GM12878 (cell line): ENCODE measurements at regions not wholly inside any gene's neighbourhood (a gene's known extent, or its start where the extent isn't known, plus 50 kb on each side); places are given as distances from the start of the nearest gene placed in this dataset.

ENCODE experiments used
- ATAC-seq: fragments of 200-7000 bp; cut with Tn5 transposase; 3 replicates; pipeline ENCODE4 v1.9.1; 2020; ENCODE audit warnings: mild to moderate bottlenecking, moderate library complexity
- BruUV-seq: library from RNA; stranded (reverse); fragments of 400-500 nt; replicated peaks from 2 replicates; lab custom pipeline; 2021; lab: Mats Ljungman, UMichigan
- CTCF ChIA-PET: fragments of 300-600 bp; sonication (Branson Sonifier 250); formaldehyde crosslinking; extraction: SDS; loops from one replicate; lab custom pipeline; 2021; ENCODE audit warnings: inconsistent platforms; lab: Yijun Ruan, JAX
- POLR2A ChIA-PET: fragments of 350-600 bp; formaldehyde crosslinking; extraction: SDS; loops from one replicate; lab custom pipeline; 2021; ENCODE audit warnings: inconsistent platforms; lab: Charles Lee
- RAD21 ChIA-PET: fragments of 300-600 bp; sonication (Branson Sonifier 250); formaldehyde crosslinking; loops from one replicate; lab custom pipeline; 2023; ENCODE audit warnings: antibody characterized with exemption; ENCODE audit not compliant: unreplicated experiment; lab: Charles Lee
- SMC1A ChIA-PET: fragments of 300-600 bp; sonication (Branson Sonifier 250); formaldehyde crosslinking; loops from one replicate; lab custom pipeline; 2023; ENCODE audit not compliant: unreplicated experiment, uncharacterized antibody; lab: Charles Lee
- DNase-seq: peaks from one replicate; pipeline ENCODE4 v3.0.0-alpha.2; 2011; ENCODE audit warnings: low read depth, low spot score
- FAIRE-seq: peaks from 3 replicates; lab custom pipeline; 2011; peaks lifted over from hg19 to GRCh38; lab: Jason Lieb, UNC
- H2AFZ ChIP-seq: 2 replicates; pipeline ENCODE4 v1.6.0; 2011; ENCODE audit warnings: low read depth, low read length, control low read depth; ENCODE audit not compliant: control insufficient read depth
- H3K27ac ChIP-seq: 2 replicates; pipeline ENCODE4 v1.5.1; 2011; ENCODE audit warnings: control low read depth; ENCODE audit not compliant: control insufficient read depth, insufficient read depth
- H3K27me3 ChIP-seq, 2 experiments: replicated peaks in 1 of 2; 2 replicates each; pipeline versions ENCODE4 v1.6.0 to v1.6.1; 2011; ENCODE audit warnings: low read length in 1 of 2; ENCODE audit not compliant: control insufficient read depth in 2 of 2, insufficient read depth in 2 of 2
- H3K36me3 ChIP-seq, 2 experiments: 2 replicates each; pipeline ENCODE4 v1.5.1; 2011; ENCODE audit warnings: low read length in 1 of 2; ENCODE audit not compliant: control insufficient read depth in 2 of 2, insufficient read depth in 2 of 2
- H3K4me1 ChIP-seq: 2 replicates; pipeline ENCODE4 v1.6.1; 2011; ENCODE audit warnings: mild to moderate bottlenecking, low read length, moderate library complexity, mixed read lengths; ENCODE audit not compliant: control insufficient read depth, insufficient read depth
- H3K4me2 ChIP-seq: 2 replicates; pipeline ENCODE4 v1.6.0; 2011; ENCODE audit warnings: control low read depth; ENCODE audit not compliant: control insufficient read depth, insufficient read depth
- H3K4me3 ChIP-seq: fragments of 200-600 bp; sonication (generic); 2 replicates; pipeline ENCODE4 v1.5.1; 2016
- H3K79me2 ChIP-seq: 2 replicates; pipeline ENCODE4 v1.6.0; 2011; ENCODE audit warnings: low read length; ENCODE audit not compliant: control insufficient read depth, insufficient read depth
- H3K9ac ChIP-seq: 2 replicates; pipeline ENCODE4 v1.8.0; 2011; ENCODE audit warnings: low read length, control low read depth, mixed read lengths; ENCODE audit not compliant: control insufficient read depth, insufficient read depth
- H3K9me3 ChIP-seq: replicated peaks from 3 replicates; pipeline ENCODE4 v1.5.1; 2011; ENCODE audit warnings: mild to moderate bottlenecking, low read length; ENCODE audit not compliant: control insufficient read depth, insufficient read depth
- H4K20me1 ChIP-seq: 2 replicates; pipeline ENCODE4 v1.6.0; 2011; ENCODE audit not compliant: control insufficient read depth, insufficient read depth
- ATF2 ChIP-seq: IDR thresholded peaks from 2 replicates; pipeline ENCODE4 v1.6.1; 2012; ENCODE audit warnings: low read length, inconsistent platforms
- BRCA1 ChIP-seq: IDR thresholded peaks from 2 replicates; pipeline ENCODE4 v1.6.1; 2011; ENCODE audit warnings: low read depth, low read length, improper control_type of control experiment
- DPF2 ChIP-seq: fragments of 450-650 bp; IDR thresholded peaks from 2 replicates; pipeline ENCODE4 v1.6.1; 2017; ENCODE audit warnings: mild to moderate bottlenecking
- FOS ChIP-seq: IDR thresholded peaks from 3 replicates; pipeline ENCODE4 v1.6.1; 2011; ENCODE audit warnings: borderline replicate concordance; ENCODE audit not compliant: insufficient read length; ENCODE audit errors: extremely low read depth
- HDAC6 ChIP-seq: fragments of 200-600 bp; sonication (generic); IDR thresholded peaks from one replicate; pipeline ENCODE4 v1.8.0; 2017; ENCODE audit warnings: antibody characterized with exemption; ENCODE audit not compliant: unreplicated experiment
- IRF5 ChIP-seq: fragments of 450-650 bp; IDR thresholded peaks from 2 replicates; pipeline ENCODE4 v1.6.1; 2017; ENCODE audit warnings: borderline replicate concordance
- MYC ChIP-seq: IDR thresholded peaks from 2 replicates; pipeline ENCODE4 v1.6.1; 2011; ENCODE audit warnings: mild to moderate bottlenecking, low read length, moderate library complexity, inconsistent platforms; ENCODE audit not compliant: insufficient read depth, insufficient replicate concordance, insufficient read length, severe bottlenecking
- NFXL1 ChIP-seq: fragments of 450-650 bp; IDR thresholded peaks from 2 replicates; pipeline ENCODE4 v1.6.1; 2017; ENCODE audit warnings: antibody characterized with exemption, mild to moderate bottlenecking, borderline replicate concordance
- RELB ChIP-seq: fragments of 450-650 bp; IDR thresholded peaks from 2 replicates; pipeline ENCODE4 v1.6.1; 2017; ENCODE audit warnings: low read depth, mild to moderate bottlenecking, moderate library complexity
- SMAD5 ChIP-seq: IDR thresholded peaks from 2 replicates; pipeline ENCODE4 v1.6.1; 2016; ENCODE audit warnings: antibody characterized with exemption, low read depth
- WRNIP1 ChIP-seq: IDR thresholded peaks from 2 replicates; pipeline ENCODE4 v1.6.1; 2011; ENCODE audit warnings: low read depth, low read length, improper control_type of control experiment, borderline replicate concordance
- ZNF217 ChIP-seq: fragments of 450-650 bp; IDR thresholded peaks from 2 replicates; pipeline ENCODE4 v1.6.1; 2017; ENCODE audit warnings: antibody characterized with exemption, mild to moderate bottlenecking
- ZNF274 ChIP-seq: IDR thresholded peaks from one replicate; pipeline ENCODE4 v1.8.0; 2011; ENCODE audit not compliant: insufficient read length, insufficient read depth
- ZNF687 ChIP-seq: fragments of 450-650 bp; IDR thresholded peaks from 2 replicates; pipeline ENCODE4 v1.6.1; 2017; ENCODE audit warnings: mild to moderate bottlenecking, moderate library complexity
- in situ Hi-C: fragments of 300-500 bp; cut with MboI; formaldehyde crosslinking; loops from 9 replicates; pipeline ENCODE4 v1.14.3; 2018; ENCODE audit warnings: mixed read lengths
- intact Hi-C: fragments of 100-400 bp; cut with micrococcal nuclease; formaldehyde crosslinking; loops from one replicate; pipeline ENCODE4 v1.14.2; 2022; ENCODE audit not compliant: unreplicated experiment

GRCh38 chr6:155943635-155944034 is 488.0 kb upstream of the NOX3 start (continued):
- no peak for TF ChIP-seq IRF5
- TF ChIP-seq HDAC6: no peak
- no peak for TF ChIP-seq WRNIP1
- TF ChIP-seq DPF2: no peak
- TF ChIP-seq SMAD5: no peak
- no peak for TF ChIP-seq ZNF217
- TF ChIP-seq ZNF274: no peak
- TF ChIP-seq MYC: no peak

GRCh38 chr6:155939253-155939652 is 483.6 kb upstream of the NOX3 start:
- intact Hi-C loops: no loop called here
- SMC1A ChIA-PET: no interaction called here
- FAIRE-seq: no peak
- H3K4me3 ChIP-seq: no peak overlapping the region
- no peak for DNase-seq
- H3K27me3 ChIP-seq: no peaks in the 10 kb centered on the region
- no peaks in the 10 kb centered on the region for H4K20me1 ChIP-seq
- in situ Hi-C loops: no loop called here
- H3K4me2 ChIP-seq: no peak overlapping the region
- H3K9ac ChIP-seq: no peak overlapping the region
- no peaks in the 10 kb centered on the region for H3K4me1 ChIP-seq
- CTCF ChIA-PET: no interaction called here
- ATAC-seq: no peak
- no TSS peak for BruUV-seq
- H3K79me2 ChIP-seq: no peaks in the 10 kb centered on the region
- H3K27ac ChIP-seq: no peak overlapping the region
- no peak overlapping the region for H2AFZ ChIP-seq
- H3K9me3 ChIP-seq: no peaks in the 10 kb centered on the region
- RAD21 ChIA-PET: no interaction called here
- POLR2A ChIA-PET: no interaction called here
- no peaks in the 10 kb centered on the region for H3K36me3 ChIP-seq
- no peak for TF ChIP-seq ATF2
- no peak for TF ChIP-seq FOS
- no peak for TF ChIP-seq RELB
- TF ChIP-seq NFXL1: no peak
- TF ChIP-seq BRCA1: no peak
- TF ChIP-seq ZNF687: no peak
